Right lobe of liver (tissue), 4 donors: ENCODE measurements at regions not wholly inside any gene's neighbourhood (a gene's known extent, or its start where the extent isn't known, plus 50 kb on each side); places are given as distances from the start of the nearest gene placed in this dataset.

Experiments used
- POLR2A ChIP-seq: fragments of 450-650 bp; IDR thresholded peaks from one replicate; pipeline ENCODE4 v1.6.1; 2017; ENCODE audit warnings: antibody characterized with exemption, mild to moderate bottlenecking
- TF ChIP-seq, protein P1 (sequence below), 4 donors: fragments of 200-600 bp in 3 of 4; fragments of 450-650 bp in 1 of 4; IDR thresholded peaks; one replicate each; pipeline versions ENCODE4 v1.5.1 to v1.8.0; 2016 to 2022; ENCODE audit warnings: antibody characterized with exemption in 4 of 4, mild to moderate bottlenecking in 2 of 4
- donor health status: DM: no; HTN: no; CAD: no.
- donor health status: DM: no; HTN: no; CAD: no.
- donor health status: DM: no; HTN: yes; CAD: no.

DNA sequence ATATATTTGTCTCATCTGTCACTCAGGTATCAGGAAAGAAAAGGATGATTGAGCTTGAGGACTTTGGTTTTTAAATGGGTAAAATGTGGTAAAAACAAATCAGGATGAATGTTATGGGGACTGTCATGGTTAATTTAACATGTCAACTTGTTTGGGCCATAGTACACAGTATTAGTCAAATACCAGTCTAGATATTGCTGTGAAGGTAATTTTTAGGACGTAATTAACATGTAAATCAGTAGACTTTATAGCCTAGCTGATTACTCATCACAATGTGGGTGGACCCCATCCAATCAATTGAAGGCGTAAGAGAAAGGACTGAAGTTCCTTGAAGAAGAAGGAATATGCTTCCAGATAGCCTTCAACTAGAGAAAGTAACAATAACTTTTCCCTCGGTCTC lies 275.7 kb upstream of the ZNF804A start:
- TF ChIP-seq, protein P1, sequence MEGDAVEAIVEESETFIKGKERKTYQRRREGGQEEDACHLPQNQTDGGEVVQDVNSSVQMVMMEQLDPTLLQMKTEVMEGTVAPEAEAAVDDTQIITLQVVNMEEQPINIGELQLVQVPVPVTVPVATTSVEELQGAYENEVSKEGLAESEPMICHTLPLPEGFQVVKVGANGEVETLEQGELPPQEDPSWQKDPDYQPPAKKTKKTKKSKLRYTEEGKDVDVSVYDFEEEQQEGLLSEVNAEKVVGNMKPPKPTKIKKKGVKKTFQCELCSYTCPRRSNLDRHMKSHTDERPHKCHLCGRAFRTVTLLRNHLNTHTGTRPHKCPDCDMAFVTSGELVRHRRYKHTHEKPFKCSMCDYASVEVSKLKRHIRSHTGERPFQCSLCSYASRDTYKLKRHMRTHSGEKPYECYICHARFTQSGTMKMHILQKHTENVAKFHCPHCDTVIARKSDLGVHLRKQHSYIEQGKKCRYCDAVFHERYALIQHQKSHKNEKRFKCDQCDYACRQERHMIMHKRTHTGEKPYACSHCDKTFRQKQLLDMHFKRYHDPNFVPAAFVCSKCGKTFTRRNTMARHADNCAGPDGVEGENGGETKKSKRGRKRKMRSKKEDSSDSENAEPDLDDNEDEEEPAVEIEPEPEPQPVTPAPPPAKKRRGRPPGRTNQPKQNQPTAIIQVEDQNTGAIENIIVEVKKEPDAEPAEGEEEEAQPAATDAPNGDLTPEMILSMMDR (IDR thresholded peaks at IDR 0.05) = no peak
- TF ChIP-seq POLR2A = no peak
